ENCODE measurements at regions not wholly inside any gene's neighbourhood (a gene's known extent, or its start where the extent isn't known, plus 50 kb on each side); places are given as distances from the start of the nearest gene placed in this dataset.

- no peak overlapping the region for H3K4me2 ChIP-seq (ENCODE audit: low read length)
- ATAC-seq (no peak), DNase-seq (ENCODE audit: low read depth, low spot score) (no peak)
- RAD21 ChIA-PET (ENCODE audit: low non-redundant PET in 1 of 2, low total read pairs in 2 of 2, uncharacterized antibody in 2 of 2, unreplicated experiment in 2 of 2), result no interaction called here
- H3K27me3 ChIP-seq (ENCODE audit: insufficient read depth, low read length), result no peaks in the 10 kb centered on the region
- H3K4me3 ChIP-seq (replicated peaks in 1 of 2; ENCODE audit: low read depth in 1 of 2, low read length in 2 of 2), result no peak overlapping the region
- intact Hi-C loops (cut with micrococcal nuclease), result no loop called here
- no peak overlapping the region for H3K9ac ChIP-seq (ENCODE audit: low read length)
- H3K36me3 ChIP-seq (ENCODE audit: control insufficient read depth in 1 of 2, insufficient read depth in 2 of 2, low read length in 2 of 2), result no peaks in the 10 kb centered on the region
- H4K20me1 ChIP-seq (ENCODE audit: insufficient read depth), result no peaks in the 10 kb centered on the region
- POLR2A ChIA-PET, result no interaction called here
- H3K27ac ChIP-seq (ENCODE audit: low read depth, low read length), result no peak overlapping the region
- CTCF ChIA-PET, result no interaction called here
- H3K9me2 ChIP-seq (ENCODE audit: insufficient read depth), result no peaks in the 10 kb centered on the region
- no peaks in the 10 kb centered on the region for H3K79me2 ChIP-seq (ENCODE audit: insufficient read depth, low read length)
- no peak overlapping the region for H2AFZ ChIP-seq (ENCODE audit: low read depth, low read length, poor library complexity, severe bottlenecking)
- TF ChIP-seq YY1 (IDR thresholded peaks at IDR 0.05; ENCODE audit: extremely low read depth, insufficient replicate concordance, low read depth, low read length), result no peak
- H3K9me3 ChIP-seq (ENCODE audit: control insufficient read depth in 1 of 2, insufficient read depth in 1 of 2, low read depth in 1 of 2, low read length in 2 of 2), result no peaks in the 10 kb centered on the region
- BruUV-seq (replicated peaks), result no TSS peak
- H3K4me1 ChIP-seq (ENCODE audit: control insufficient read depth in 1 of 2, insufficient read depth in 2 of 2, low read length in 2 of 2), result no peaks in the 10 kb centered on the region
Measured at GRCh38 chr1:70809069-70809468, 238.5 kb downstream of the PTGER3 start.

GRCh38 chr1:70811815-70812214 is 235.8 kb downstream of the PTGER3 start:
- no TSS peak for BruUV-seq (replicated peaks)
- Histone ChIP-seq H3K9me2 (ENCODE audit: insufficient read depth) (no peaks in the 10 kb centered on the region), H3K27ac (ENCODE audit: low read depth, low read length) (no peak overlapping the region), H3K79me2 (ENCODE audit: insufficient read depth, low read length) (no peaks in the 10 kb centered on the region), H3K36me3 (ENCODE audit: control insufficient read depth in 1 of 2, insufficient read depth in 2 of 2, low read length in 2 of 2) (no peaks in the 10 kb centered on the region), H2AFZ (ENCODE audit: low read depth, low read length, poor library complexity, severe bottlenecking) (no peak overlapping the region), H4K20me1 (ENCODE audit: insufficient read depth) (no peaks in the 10 kb centered on the region), H3K9ac (ENCODE audit: low read length) (no peak overlapping the region), H3K4me3 (replicated peaks in 1 of 2; ENCODE audit: low read depth in 1 of 2, low read length in 2 of 2) (no peak overlapping the region), H3K4me1 (ENCODE audit: control insufficient read depth in 1 of 2, insufficient read depth in 2 of 2, low read length in 2 of 2) (no peaks in the 10 kb centered on the region), H3K4me2 (ENCODE audit: low read length) (no peak overlapping the region), H3K9me3 (ENCODE audit: control insufficient read depth in 1 of 2, insufficient read depth in 1 of 2, low read depth in 1 of 2, low read length in 2 of 2) (no peaks in the 10 kb centered on the region), H3K27me3 (ENCODE audit: insufficient read depth, low read length) (no peaks in the 10 kb centered on the region)
- no peak for TF ChIP-seq EZH2 (IDR thresholded peaks at IDR 0.05)
- TF ChIP-seq ZNF274 (IDR thresholded peaks at IDR 0.05; ENCODE audit: low read depth, low read length), result no peak
- no peak for TF ChIP-seq RAD21 (IDR thresholded peaks at IDR 0.05; ENCODE audit: low read depth)
- TF ChIP-seq SRF (IDR thresholded peaks at IDR 0.05; ENCODE audit: low read depth), result no peak
- ATAC-seq, result no peak
- RAD21 ChIA-PET (ENCODE audit: low non-redundant PET in 1 of 2, low total read pairs in 2 of 2, uncharacterized antibody in 2 of 2, unreplicated experiment in 2 of 2), result no interaction called here
- no peak for DNase-seq (ENCODE audit: low read depth, low spot score)
- POLR2A ChIA-PET, result no interaction called here
- intact Hi-C loops (cut with micrococcal nuclease), result no loop called here
- CTCF ChIA-PET, result no interaction called here

Data from HCT116 (cell line).